ENCODE measurements at regions not wholly inside any gene's neighbourhood (a gene's known extent, or its start where the extent isn't known, plus 50 kb on each side); places are given as distances from the start of the nearest gene placed in this dataset.
"Not testable (repeated sequence)": the region's sequence is repeated elsewhere in the genome, so short reads cannot be mapped to it uniquely, and the experiment has no call there.

GRCh38 chr15:100767001-100767825 is 112.4 kb upstream of the ALDH1A3 start:
- DNase-seq = no peak

- DNase-seq = no peak
These were observed 111.1 kb upstream of the ALDH1A3 start for GRCh38 chr15:100768501-100768931.

GRCh38 chr15:100769043-100769974 is 110.3 kb upstream of the ALDH1A3 start:
- DNase-seq = no peak

GRCh38 chr15:100769975-100770340 is 109.7 kb upstream of the ALDH1A3 start:
- no peak for DNase-seq

- no peak for DNase-seq
These were observed 108.7 kb upstream of the ALDH1A3 start for GRCh38 chr15:100770661-100771584.

GRCh38 chr15:100771746-100772145 is 107.9 kb upstream of the ALDH1A3 start:
- peak in 1 of 2 experiments; percentile 1 for DNase-seq

- DNase-seq = no peak
These were observed 107.2 kb upstream of the ALDH1A3 start for GRCh38 chr15:100772478-100772877.

GRCh38 chr15:100772892-100773520 is 106.6 kb upstream of the ALDH1A3 start:
- no peak for DNase-seq

GRCh38 chr15:100774044-100774443 is 105.6 kb upstream of the ALDH1A3 start:
- DNase-seq = not testable (repeated sequence)

GRCh38 chr15:100775581-100776185 is 103.9 kb upstream of the ALDH1A3 start:
- no peak for DNase-seq

- DNase-seq = no peak
These were observed 101.8 kb upstream of the ALDH1A3 start for GRCh38 chr15:100777821-100778220.

GRCh38 chr15:100778831-100779288 is 100.8 kb upstream of the ALDH1A3 start:
- DNase-seq = no peak

- DNase-seq = no peak
These were observed 100.1 kb upstream of the ALDH1A3 start for GRCh38 chr15:100779331-100780207.

GRCh38 chr15:100780208-100780800 is 99.3 kb upstream of the ALDH1A3 start:
- no peak for DNase-seq

- DNase-seq = no peak
These were observed 98.3 kb upstream of the ALDH1A3 start for GRCh38 chr15:100781061-100781960.

GRCh38 chr15:100781961-100782530 is 97.6 kb upstream of the ALDH1A3 start:
- no peak for DNase-seq

GRCh38 chr15:100783291-100783690 is 96.3 kb upstream of the ALDH1A3 start:
- no peak for DNase-seq

GRCh38 chr15:100783760-100784492 is 95.7 kb upstream of the ALDH1A3 start:
- DNase-seq = no peak
